ENCODE measurements at regions not wholly inside any gene's neighbourhood (a gene's known extent, or its start where the extent isn't known, plus 50 kb on each side); places are given as distances from the start of the nearest gene placed in this dataset.

- TF ChIP-seq CTCF (IDR thresholded peaks at IDR 0.05): no peak
- TF ChIP-seq POLR2A (IDR thresholded peaks at IDR 0.05): no peak
These were observed 750.3 kb downstream of the ANKRD7 start for GRCh38 chr7:118974836-118975235.
